Gastrocnemius medialis (tissue), 4 donors: ENCODE measurements at regions not wholly inside any gene's neighbourhood (a gene's known extent, or its start where the extent isn't known, plus 50 kb on each side); places are given as distances from the start of the nearest gene placed in this dataset.

Experiments
- POLR2A ChIP-seq, 2 donors: fragments of 450-650 bp; IDR thresholded peaks; one replicate each; pipeline ENCODE4 v1.6.1; 2017; ENCODE audit warnings: antibody characterized with exemption in 2 of 2, mild to moderate bottlenecking in 2 of 2, moderate library complexity in 2 of 2
- TF ChIP-seq, protein P1 (sequence below), 5 experiments: fragments of 450-650 bp in 3 of 5; fragments of 200-600 bp in 2 of 5; sonication (generic) in 2 of 5; IDR thresholded peaks in 4 of 5; conservative IDR thresholded peaks in 1 of 5; 1 replicate in 4 of 5; 2 replicates in 1 of 5; pipeline ENCODE4 v1.5.1; 2016 to 2019; ENCODE audit warnings: antibody characterized with exemption in 5 of 5, mild to moderate bottlenecking in 3 of 5, moderate library complexity in 3 of 5

DNA sequence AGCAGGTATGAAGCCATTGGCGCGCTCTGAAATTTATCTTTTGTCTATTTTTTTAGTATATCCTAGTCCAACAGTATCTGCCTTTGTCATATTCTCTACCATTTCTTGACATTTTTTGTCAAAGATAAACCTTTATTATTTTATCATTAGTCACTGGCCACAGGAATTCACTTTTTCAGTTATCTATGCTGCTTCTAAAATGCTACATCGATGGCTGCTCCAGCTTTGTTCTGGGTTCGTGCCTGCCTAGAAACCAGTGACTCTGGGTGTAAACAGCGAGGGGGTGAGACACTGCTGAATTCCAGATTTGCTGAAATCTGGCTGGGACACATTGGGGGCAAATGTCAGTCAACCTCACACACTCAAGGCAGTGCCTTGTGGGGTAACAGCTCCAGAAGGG is 193.4 kb downstream of the CDC5L start:
- TF ChIP-seq, protein P1, sequence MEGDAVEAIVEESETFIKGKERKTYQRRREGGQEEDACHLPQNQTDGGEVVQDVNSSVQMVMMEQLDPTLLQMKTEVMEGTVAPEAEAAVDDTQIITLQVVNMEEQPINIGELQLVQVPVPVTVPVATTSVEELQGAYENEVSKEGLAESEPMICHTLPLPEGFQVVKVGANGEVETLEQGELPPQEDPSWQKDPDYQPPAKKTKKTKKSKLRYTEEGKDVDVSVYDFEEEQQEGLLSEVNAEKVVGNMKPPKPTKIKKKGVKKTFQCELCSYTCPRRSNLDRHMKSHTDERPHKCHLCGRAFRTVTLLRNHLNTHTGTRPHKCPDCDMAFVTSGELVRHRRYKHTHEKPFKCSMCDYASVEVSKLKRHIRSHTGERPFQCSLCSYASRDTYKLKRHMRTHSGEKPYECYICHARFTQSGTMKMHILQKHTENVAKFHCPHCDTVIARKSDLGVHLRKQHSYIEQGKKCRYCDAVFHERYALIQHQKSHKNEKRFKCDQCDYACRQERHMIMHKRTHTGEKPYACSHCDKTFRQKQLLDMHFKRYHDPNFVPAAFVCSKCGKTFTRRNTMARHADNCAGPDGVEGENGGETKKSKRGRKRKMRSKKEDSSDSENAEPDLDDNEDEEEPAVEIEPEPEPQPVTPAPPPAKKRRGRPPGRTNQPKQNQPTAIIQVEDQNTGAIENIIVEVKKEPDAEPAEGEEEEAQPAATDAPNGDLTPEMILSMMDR (IDR thresholded peaks at IDR 0.05 in 4 of 5, conservative IDR thresholded peaks at IDR 0.05 in 1 of 5) = no peak
- TF ChIP-seq POLR2A (IDR thresholded peaks at IDR 0.05) = no peak
